HepG2 (cell line): ENCODE measurements at regions not wholly inside any gene's neighbourhood (a gene's known extent, or its start where the extent isn't known, plus 50 kb on each side); places are given as distances from the start of the nearest gene placed in this dataset.

Experiments
- ATAC-seq: fragments of 200-7000 bp; cut with Tn5 transposase; 3 replicates; pipeline ENCODE4 v1.9.1; 2020; ENCODE audit warnings: mild to moderate bottlenecking, moderate library complexity
- BruUV-seq: library from RNA; stranded (reverse); fragments of 400-500 nt; replicated peaks from 2 replicates; lab custom pipeline; 2021; lab: Mats Ljungman, UMichigan
- CTCF ChIA-PET: fragments of 300-600 bp; formaldehyde crosslinking; extraction: SDS; loops from one replicate; lab custom pipeline; 2021; ENCODE audit warnings: low total read pairs, inconsistent platforms, low intra/inter-chr PET ratio; lab: Yijun Ruan, JAX
- POLR2A ChIA-PET: fragments of 350-600 bp; sonication (Branson Sonifier 250); formaldehyde crosslinking; loops from one replicate; lab custom pipeline; 2020; ENCODE audit warnings: antibody characterized with exemption, inconsistent platforms; lab: Yijun Ruan, JAX
- DNase-seq: peaks from one replicate; pipeline ENCODE4 v3.0.0-alpha.2; 2015; ENCODE audit warnings: low spot score
- FAIRE-seq: peaks from 3 replicates; lab custom pipeline; 2011; peaks lifted over from hg19 to GRCh38; lab: Jason Lieb, UNC
- H2AFZ ChIP-seq: one replicate; pipeline ENCODE4 v1.6.1; 2011; ENCODE audit warnings: low read length, inconsistent platforms
- H3K27ac ChIP-seq: fragments of 300-600 bp; 3 replicates; pipeline ENCODE4 v1.8.0; 2011; ENCODE audit warnings: mixed run types, mild to moderate bottlenecking, mixed read lengths, low read length, inconsistent platforms; ENCODE audit not compliant: insufficient read depth; ENCODE audit errors: extremely low read length
- H3K27me3 ChIP-seq, 2 experiments: fragments of 200-600 bp in 1 of 2; 2 replicates in 1 of 2; 3 replicates in 1 of 2; pipeline versions ENCODE4 v1.6.0 to v1.8.0; 2011; ENCODE audit warnings: low read length in 2 of 2, mild to moderate bottlenecking in 2 of 2, moderate library complexity in 2 of 2, inconsistent platforms in 1 of 2; ENCODE audit not compliant: insufficient read depth in 2 of 2, control insufficient read depth in 1 of 2
- H3K36me3 ChIP-seq, 2 experiments: fragments of 200-600 bp in 1 of 2; replicated peaks in 1 of 2; 2 replicates in 1 of 2; 3 replicates in 1 of 2; pipeline versions ENCODE4 v1.5.1 to v1.8.0; 2011; ENCODE audit warnings: low read length in 2 of 2, inconsistent platforms in 1 of 2; ENCODE audit not compliant: insufficient read depth in 2 of 2, control insufficient read depth in 1 of 2
- H3K4me1 ChIP-seq: 2 replicates; pipeline ENCODE4 v1.5.1; 2012; ENCODE audit warnings: low read length, inconsistent platforms; ENCODE audit not compliant: insufficient read depth
- H3K4me2 ChIP-seq: 2 replicates; pipeline ENCODE4 v1.6.0; 2011; ENCODE audit warnings: low read depth, low read length, inconsistent platforms
- H3K4me3 ChIP-seq, 3 experiments: fragments of 200-600 bp in 1 of 3; sonication (generic), shearing (Covaris generic) in 1 of 3; replicated peaks in 1 of 3; 2 replicates each; pipeline ENCODE4 v1.5.1; 2011 to 2016; ENCODE audit warnings: low read length in 3 of 3, inconsistent platforms in 2 of 3, low read depth in 2 of 3, mild to moderate bottlenecking in 2 of 3, control low read depth in 1 of 3, mixed read lengths in 1 of 3; ENCODE audit not compliant: insufficient read depth in 1 of 3
- H3K79me2 ChIP-seq: one replicate; pipeline ENCODE4 v1.6.1; 2011; ENCODE audit warnings: low read length, inconsistent platforms; ENCODE audit not compliant: insufficient read depth
- H3K9ac ChIP-seq: 2 replicates; pipeline ENCODE4 v1.6.0; 2011; ENCODE audit warnings: mild to moderate bottlenecking, low read depth, low read length, inconsistent platforms; ENCODE audit not compliant: insufficient read depth
- H3K9me3 ChIP-seq: 2 replicates; pipeline ENCODE4 v1.5.1; 2012; ENCODE audit warnings: mild to moderate bottlenecking, low read length
- H4K20me1 ChIP-seq: 2 replicates; pipeline ENCODE4 v1.6.0; 2011; ENCODE audit warnings: inconsistent platforms, mild to moderate bottlenecking, low read length, moderate library complexity; ENCODE audit not compliant: insufficient read depth
- CCDC6 ChIP-seq: sonication (generic); formaldehyde crosslinking; IDR thresholded peaks from 2 replicates; pipeline ENCODE4 v1.8.1; 2022; ENCODE audit warnings: mild to moderate bottlenecking, missing genetic modification reagents, moderate library complexity
- HIVEP1 ChIP-seq: sonication (generic); formaldehyde crosslinking; IDR thresholded peaks from 2 replicates; pipeline ENCODE4 v1.4.0; 2020; ENCODE audit warnings: mild to moderate bottlenecking, missing genetic modification reagents
- NAIF1 ChIP-seq: sonication (generic); formaldehyde crosslinking; IDR thresholded peaks from 2 replicates; pipeline ENCODE4 v1.5.0; 2020; ENCODE audit warnings: mild to moderate bottlenecking, missing genetic modification reagents, borderline replicate concordance
- ZFP90 ChIP-seq: sonication (generic); formaldehyde crosslinking; IDR thresholded peaks from 2 replicates; pipeline ENCODE4 v1.8.0; 2022; ENCODE audit warnings: missing genetic modification reagents, mild to moderate bottlenecking, inconsistent platforms, borderline replicate concordance
- ZNF256 ChIP-seq: sonication (generic); formaldehyde crosslinking; conservative IDR thresholded peaks from 2 replicates; pipeline ENCODE4 v1.4.0; 2020; ENCODE audit warnings: missing genetic modification reagents
- WGBS: methylation state at CpG from one replicate; pipeline ENCODE4 v1.1.6; 2017; ENCODE audit warnings: low lambda C conversion rate; 5-methylcytosine and 5-hydroxymethylcytosine counted together
- in situ Hi-C: cut with HindIII; loops from 2 replicates; pipeline ENCODE4 v1.10.0; 2017; ENCODE audit warnings: low pct_unique_long_range_greater_than_20kb; ENCODE audit not compliant: extremely low pct_ligation_motif_present
- intact Hi-C: fragments of 100-400 bp; cut with micrococcal nuclease; formaldehyde crosslinking; loops from one replicate; pipeline ENCODE4 v1.10.0; 2022; ENCODE audit not compliant: unreplicated experiment
- TF ChIP-seq, protein P1 (sequence below): sonication (generic); formaldehyde crosslinking; IDR thresholded peaks from 2 replicates; pipeline ENCODE4 v1.4.0; 2020; ENCODE audit warnings: mild to moderate bottlenecking, missing genetic modification reagents
- TF ChIP-seq, protein P2 (sequence below), 2 experiments: fragments of 450-650 bp in 1 of 2; sonication (generic) in 1 of 2; formaldehyde crosslinking in 1 of 2; IDR thresholded peaks; 2 replicates each; pipeline versions ENCODE4 v1.6.1 to v1.8.0; 2016 to 2022; ENCODE audit warnings: antibody characterized with exemption in 1 of 2, mild to moderate bottlenecking in 1 of 2, missing genetic modification reagents in 1 of 2
- TF ChIP-seq, protein P3 (sequence below): sonication (generic); formaldehyde crosslinking; IDR thresholded peaks from 2 replicates; pipeline ENCODE4 v1.4.0; 2020; ENCODE audit warnings: missing genetic modification reagents, borderline replicate concordance
- TF ChIP-seq, protein P4 (sequence below): sonication (generic); formaldehyde crosslinking; conservative IDR thresholded peaks from 2 replicates; pipeline ENCODE4 v1.4.0; 2020; ENCODE audit warnings: missing genetic modification reagents

DNA sequence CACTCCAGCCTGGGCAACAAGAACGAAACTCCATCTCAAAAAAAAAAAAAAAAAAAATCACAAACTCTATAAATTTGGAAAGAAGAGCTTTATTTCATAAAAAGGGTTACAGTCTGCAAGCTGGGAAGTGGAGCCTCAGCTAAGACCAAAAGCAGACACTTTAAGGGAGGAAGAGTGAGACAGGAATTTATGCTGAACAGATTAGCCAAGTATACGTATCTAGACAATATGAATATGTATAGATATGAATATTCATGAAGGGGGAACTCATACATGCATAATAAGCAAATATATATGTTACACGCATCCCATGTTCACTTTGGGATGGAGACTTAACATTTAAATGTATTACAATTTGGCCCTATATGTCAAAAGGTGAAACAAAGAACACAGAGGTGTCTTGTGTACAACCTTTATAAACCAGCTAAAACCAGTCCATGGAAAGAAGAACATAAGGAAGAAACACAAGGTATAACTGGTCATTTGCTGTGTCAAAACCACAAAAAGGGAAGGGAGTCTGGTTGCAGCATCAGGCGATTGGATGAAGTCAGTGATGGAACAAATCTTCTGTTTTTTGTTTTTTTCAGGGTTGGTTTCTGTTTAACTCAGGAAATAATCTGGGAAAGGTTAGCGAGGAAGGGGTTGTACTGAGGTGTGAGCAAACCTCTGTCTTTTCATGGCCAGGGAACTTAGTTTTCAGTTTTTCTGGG is 130.0 kb upstream of the MAOA start:
- no TSS peak for BruUV-seq
- POLR2A ChIA-PET = no interaction called here
- Histone ChIP-seq H3K4me3 (no peak overlapping the region), H3K79me2 (no peaks in the 10 kb centered on the region), H3K4me2 (no peak overlapping the region), H3K4me1 (no peaks in the 10 kb centered on the region), H3K27ac (no peak overlapping the region), H2AFZ (no peak overlapping the region), H3K36me3 (no peaks in the 10 kb centered on the region), H4K20me1 (no peaks in the 10 kb centered on the region), H3K9ac (no peak overlapping the region), H3K9me3 (no peaks in the 10 kb centered on the region), H3K27me3 (no peaks in the 10 kb centered on the region)
- FAIRE-seq (no peak), DNase-seq (no peak), ATAC-seq (no peak)
- in situ Hi-C loops (loop anchor here (25.0 kb wide), 1 partner anchor 164 kb away; no protein-coding TSS in a partner anchor), intact Hi-C loops (no loop called here)
- 15% methylated on average over 5 of the region's 5 CpGs for WGBS
- CTCF ChIA-PET = no interaction called here
- TF ChIP-seq HIVEP1 (no peak), ZFP90 (CRISPR knock-in tag) (no peak), ZNF256 (no peak), NAIF1 (CRISPR knock-in tag) (no peak), CCDC6 (CRISPR knock-in tag) (no peak)
- TF ChIP-seq, protein P1, sequence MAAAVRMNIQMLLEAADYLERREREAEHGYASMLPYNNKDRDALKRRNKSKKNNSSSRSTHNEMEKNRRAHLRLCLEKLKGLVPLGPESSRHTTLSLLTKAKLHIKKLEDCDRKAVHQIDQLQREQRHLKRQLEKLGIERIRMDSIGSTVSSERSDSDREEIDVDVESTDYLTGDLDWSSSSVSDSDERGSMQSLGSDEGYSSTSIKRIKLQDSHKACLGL = no peak
- TF ChIP-seq, protein P2, sequence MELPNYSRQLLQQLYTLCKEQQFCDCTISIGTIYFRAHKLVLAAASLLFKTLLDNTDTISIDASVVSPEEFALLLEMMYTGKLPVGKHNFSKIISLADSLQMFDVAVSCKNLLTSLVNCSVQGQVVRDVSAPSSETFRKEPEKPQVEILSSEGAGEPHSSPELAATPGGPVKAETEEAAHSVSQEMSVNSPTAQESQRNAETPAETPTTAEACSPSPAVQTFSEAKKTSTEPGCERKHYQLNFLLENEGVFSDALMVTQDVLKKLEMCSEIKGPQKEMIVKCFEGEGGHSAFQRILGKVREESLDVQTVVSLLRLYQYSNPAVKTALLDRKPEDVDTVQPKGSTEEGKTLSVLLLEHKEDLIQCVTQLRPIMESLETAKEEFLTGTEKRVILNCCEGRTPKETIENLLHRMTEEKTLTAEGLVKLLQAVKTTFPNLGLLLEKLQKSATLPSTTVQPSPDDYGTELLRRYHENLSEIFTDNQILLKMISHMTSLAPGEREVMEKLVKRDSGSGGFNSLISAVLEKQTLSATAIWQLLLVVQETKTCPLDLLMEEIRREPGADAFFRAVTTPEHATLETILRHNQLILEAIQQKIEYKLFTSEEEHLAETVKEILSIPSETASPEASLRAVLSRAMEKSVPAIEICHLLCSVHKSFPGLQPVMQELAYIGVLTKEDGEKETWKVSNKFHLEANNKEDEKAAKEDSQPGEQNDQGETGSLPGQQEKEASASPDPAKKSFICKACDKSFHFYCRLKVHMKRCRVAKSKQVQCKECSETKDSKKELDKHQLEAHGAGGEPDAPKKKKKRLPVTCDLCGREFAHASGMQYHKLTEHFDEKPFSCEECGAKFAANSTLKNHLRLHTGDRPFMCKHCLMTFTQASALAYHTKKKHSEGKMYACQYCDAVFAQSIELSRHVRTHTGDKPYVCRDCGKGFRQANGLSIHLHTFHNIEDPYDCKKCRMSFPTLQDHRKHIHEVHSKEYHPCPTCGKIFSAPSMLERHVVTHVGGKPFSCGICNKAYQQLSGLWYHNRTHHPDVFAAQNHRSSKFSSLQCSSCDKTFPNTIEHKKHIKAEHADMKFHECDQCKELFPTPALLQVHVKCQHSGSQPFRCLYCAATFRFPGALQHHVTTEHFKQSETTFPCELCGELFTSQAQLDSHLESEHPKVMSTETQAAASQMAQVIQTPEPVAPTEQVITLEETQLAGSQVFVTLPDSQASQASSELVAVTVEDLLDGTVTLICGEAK (IDR thresholded peaks at IDR 0.05) = no peak
- TF ChIP-seq, protein P2 (CRISPR knock-in tag; IDR thresholded peaks at IDR 0.05) = no peak
- TF ChIP-seq, protein P3, sequence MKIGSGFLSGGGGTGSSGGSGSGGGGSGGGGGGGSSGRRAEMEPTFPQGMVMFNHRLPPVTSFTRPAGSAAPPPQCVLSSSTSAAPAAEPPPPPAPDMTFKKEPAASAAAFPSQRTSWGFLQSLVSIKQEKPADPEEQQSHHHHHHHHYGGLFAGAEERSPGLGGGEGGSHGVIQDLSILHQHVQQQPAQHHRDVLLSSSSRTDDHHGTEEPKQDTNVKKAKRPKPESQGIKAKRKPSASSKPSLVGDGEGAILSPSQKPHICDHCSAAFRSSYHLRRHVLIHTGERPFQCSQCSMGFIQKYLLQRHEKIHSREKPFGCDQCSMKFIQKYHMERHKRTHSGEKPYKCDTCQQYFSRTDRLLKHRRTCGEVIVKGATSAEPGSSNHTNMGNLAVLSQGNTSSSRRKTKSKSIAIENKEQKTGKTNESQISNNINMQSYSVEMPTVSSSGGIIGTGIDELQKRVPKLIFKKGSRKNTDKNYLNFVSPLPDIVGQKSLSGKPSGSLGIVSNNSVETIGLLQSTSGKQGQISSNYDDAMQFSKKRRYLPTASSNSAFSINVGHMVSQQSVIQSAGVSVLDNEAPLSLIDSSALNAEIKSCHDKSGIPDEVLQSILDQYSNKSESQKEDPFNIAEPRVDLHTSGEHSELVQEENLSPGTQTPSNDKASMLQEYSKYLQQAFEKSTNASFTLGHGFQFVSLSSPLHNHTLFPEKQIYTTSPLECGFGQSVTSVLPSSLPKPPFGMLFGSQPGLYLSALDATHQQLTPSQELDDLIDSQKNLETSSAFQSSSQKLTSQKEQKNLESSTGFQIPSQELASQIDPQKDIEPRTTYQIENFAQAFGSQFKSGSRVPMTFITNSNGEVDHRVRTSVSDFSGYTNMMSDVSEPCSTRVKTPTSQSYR = no peak
- TF ChIP-seq, protein P4, sequence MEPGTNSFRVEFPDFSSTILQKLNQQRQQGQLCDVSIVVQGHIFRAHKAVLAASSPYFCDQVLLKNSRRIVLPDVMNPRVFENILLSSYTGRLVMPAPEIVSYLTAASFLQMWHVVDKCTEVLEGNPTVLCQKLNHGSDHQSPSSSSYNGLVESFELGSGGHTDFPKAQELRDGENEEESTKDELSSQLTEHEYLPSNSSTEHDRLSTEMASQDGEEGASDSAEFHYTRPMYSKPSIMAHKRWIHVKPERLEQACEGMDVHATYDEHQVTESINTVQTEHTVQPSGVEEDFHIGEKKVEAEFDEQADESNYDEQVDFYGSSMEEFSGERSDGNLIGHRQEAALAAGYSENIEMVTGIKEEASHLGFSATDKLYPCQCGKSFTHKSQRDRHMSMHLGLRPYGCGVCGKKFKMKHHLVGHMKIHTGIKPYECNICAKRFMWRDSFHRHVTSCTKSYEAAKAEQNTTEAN = no peak
